Hepatocyte (in vitro differentiated cells): ENCODE measurements at regions not wholly inside any gene's neighbourhood (a gene's known extent, or its start where the extent isn't known, plus 50 kb on each side); places are given as distances from the start of the nearest gene placed in this dataset.

Source experiments
- DNase-seq: peaks from one replicate; pipeline ENCODE4 v3.0.0-alpha.2; 2016; ENCODE audit warnings: low spot score
- H2AFZ ChIP-seq: fragments of 200-600 bp; sonication (generic); 2 replicates; pipeline ENCODE4 v1.6.0; 2016; ENCODE audit warnings: antibody characterized with exemption, mild to moderate bottlenecking
- H3K27ac ChIP-seq: fragments of 200-600 bp; sonication (generic); 2 replicates; pipeline ENCODE4 v1.5.1; 2016; ENCODE audit warnings: mild to moderate bottlenecking
- H3K27me3 ChIP-seq: fragments of 200-600 bp; sonication (generic); 2 replicates; pipeline ENCODE4 v1.6.1; 2016
- H3K36me3 ChIP-seq: fragments of 200-600 bp; sonication (generic); replicated peaks from 2 replicates; pipeline ENCODE4 v1.5.1; 2016; ENCODE audit warnings: low read depth; ENCODE audit not compliant: insufficient read depth
- H3K4me1 ChIP-seq: fragments of 200-600 bp; sonication (generic); 2 replicates; pipeline ENCODE4 v1.5.1; 2016; ENCODE audit warnings: mild to moderate bottlenecking, moderate library complexity; ENCODE audit not compliant: insufficient read depth
- H3K4me2 ChIP-seq: fragments of 200-600 bp; sonication (generic); 2 replicates; pipeline ENCODE4 v1.6.0; 2016
- H3K4me3 ChIP-seq: fragments of 200-600 bp; sonication (generic); 2 replicates; pipeline ENCODE4 v1.5.1; 2016; ENCODE audit warnings: mild to moderate bottlenecking
- H3K79me2 ChIP-seq: fragments of 200-600 bp; sonication (generic); 2 replicates; pipeline ENCODE4 v1.6.0; 2017; ENCODE audit warnings: mild to moderate bottlenecking
- H3K9me2 ChIP-seq: fragments of 200-600 bp; sonication (generic); replicated peaks from 2 replicates; pipeline ENCODE4 v1.6.0; 2017; ENCODE audit warnings: mild to moderate bottlenecking; ENCODE audit not compliant: insufficient read depth
- H3K9me3 ChIP-seq: fragments of 200-600 bp; sonication (generic); 2 replicates; pipeline ENCODE4 v1.5.1; 2016; ENCODE audit warnings: low read depth, mild to moderate bottlenecking
- H4K20me1 ChIP-seq: fragments of 200-600 bp; sonication (generic); 2 replicates; pipeline ENCODE4 v1.6.0; 2016; ENCODE audit warnings: mild to moderate bottlenecking; ENCODE audit not compliant: insufficient read depth, poor library complexity, severe bottlenecking
- CTCF ChIP-seq: fragments of 200-600 bp; sonication (generic); IDR thresholded peaks from 2 replicates; pipeline ENCODE4 v1.5.1; 2016; ENCODE audit warnings: antibody characterized with exemption, mild to moderate bottlenecking; ENCODE audit not compliant: poor library complexity
- EZH2 ChIP-seq: fragments of 200-600 bp; sonication (generic); IDR thresholded peaks from 2 replicates; pipeline ENCODE4 v1.6.1; 2016; ENCODE audit warnings: antibody characterized with exemption, mild to moderate bottlenecking, borderline replicate concordance
- EZH2phosphoT487 ChIP-seq: fragments of 200-600 bp; sonication (generic); IDR thresholded peaks from one replicate; pipeline ENCODE4 v1.6.1; 2018; ENCODE audit warnings: antibody characterized with exemption, mild to moderate bottlenecking, low read depth, moderate library complexity; ENCODE audit not compliant: unreplicated experiment, severe bottlenecking
- WGBS: methylation state at CpG from one replicate; pipeline ENCODE4 v1.1.6; 2016; ENCODE audit warnings: low lambda C conversion rate; ENCODE audit errors: missing lambda C conversion rate; 5-methylcytosine and 5-hydroxymethylcytosine counted together

GRCh38 chr7:135801045-135801693 lies 52.6 kb upstream of the FAM180A start:
- TF ChIP-seq EZH2phosphoT487, result no peak
- TF ChIP-seq EZH2, result no peak
- peak; percentile 94 for TF ChIP-seq CTCF
- H3K27me3 ChIP-seq, result no peaks in the 10 kb centered on the region
- DNase-seq, result peak; percentile 83
- peak overlapping the region; percentile 44 for H3K4me2 ChIP-seq
- H3K9me3 ChIP-seq, result no peaks in the 10 kb centered on the region
- no peaks in the 10 kb centered on the region for H3K79me2 ChIP-seq
- H3K36me3 ChIP-seq, result no peaks in the 10 kb centered on the region
- H4K20me1 ChIP-seq, result no peaks in the 10 kb centered on the region
- H3K27ac ChIP-seq, result peak overlapping the region; percentile 4
- H3K9me2 ChIP-seq, result no peaks in the 10 kb centered on the region
- H3K4me1 ChIP-seq, result peaks cover 11% of the 10 kb centered on the region
- H3K4me3 ChIP-seq, result no peak overlapping the region
- H2AFZ ChIP-seq, result peak overlapping the region; percentile 13
- WGBS, result 35% methylated on average over 15 of the region's 16 CpGs

GRCh38 chr7:135800560-135800959 lies 51.9 kb upstream of the FAM180A start:
- H4K20me1 ChIP-seq, result no peaks in the 10 kb centered on the region
- no peak overlapping the region for H3K4me3 ChIP-seq
- H2AFZ ChIP-seq, result peak overlapping the region; percentile 13
- H3K79me2 ChIP-seq, result no peaks in the 10 kb centered on the region
- peaks cover 16% of the 10 kb centered on the region for H3K4me1 ChIP-seq
- H3K27me3 ChIP-seq, result no peaks in the 10 kb centered on the region
- H3K36me3 ChIP-seq, result no peaks in the 10 kb centered on the region
- H3K9me3 ChIP-seq, result no peaks in the 10 kb centered on the region
- no peak for DNase-seq
- no peaks in the 10 kb centered on the region for H3K9me2 ChIP-seq
- peak overlapping the region; percentile 4 for H3K27ac ChIP-seq
- TF ChIP-seq EZH2phosphoT487, result no peak
- no peak for TF ChIP-seq EZH2
- TF ChIP-seq CTCF, result no peak
- H3K4me2 ChIP-seq, result peak overlapping the region; percentile 44
- 40% methylated on average over 10 of the region's 10 CpGs for WGBS

- no peak overlapping the region for H3K4me2 ChIP-seq
- TF ChIP-seq EZH2phosphoT487 (no peak), CTCF (no peak), EZH2 (no peak)
- no peak overlapping the region for H3K4me3 ChIP-seq
- no peaks in the 10 kb centered on the region for H3K36me3 ChIP-seq
- no peaks in the 10 kb centered on the region for H3K9me3 ChIP-seq
- peaks cover 16% of the 10 kb centered on the region for H3K4me1 ChIP-seq
- H4K20me1 ChIP-seq, result no peaks in the 10 kb centered on the region
- no peak for DNase-seq
- WGBS, result 88% methylated on average over 3 of the region's 3 CpGs
- H3K79me2 ChIP-seq, result no peaks in the 10 kb centered on the region
- H3K27ac ChIP-seq, result no peak overlapping the region
- H2AFZ ChIP-seq, result no peak overlapping the region
- H3K9me2 ChIP-seq, result no peaks in the 10 kb centered on the region
- no peaks in the 10 kb centered on the region for H3K27me3 ChIP-seq
These were observed 51.3 kb upstream of the FAM180A start for GRCh38 chr7:135799881-135800280.
